NB4 (cell line): ENCODE measurements at regions not wholly inside any gene's neighbourhood (a gene's known extent, or its start where the extent isn't known, plus 50 kb on each side); places are given as distances from the start of the nearest gene placed in this dataset.

Experiments used
- CTCF ChIP-seq: IDR thresholded peaks from one replicate; pipeline ENCODE4 v1.5.1; 2012; ENCODE audit warnings: low read depth, low read length
- POLR2A ChIP-seq: IDR thresholded peaks from 2 replicates; pipeline ENCODE4 v1.6.1; 2011; ENCODE audit warnings: mild to moderate bottlenecking; ENCODE audit not compliant: insufficient read length; ENCODE audit errors: extremely low read depth

GRCh38 chr6:97438011-97438671 lies 155.1 kb upstream of the MMS22L start:
- TF ChIP-seq CTCF = no peak
- TF ChIP-seq POLR2A = no peak
